Limb (tissue), 2 donors: ENCODE measurements at regions not wholly inside any gene's neighbourhood (a gene's known extent, or its start where the extent isn't known, plus 50 kb on each side); places are given as distances from the start of the nearest gene placed in this dataset.

ENCODE experiments used
- DNase-seq, 2 donors: peaks; one replicate each; pipeline ENCODE4 v3.0.0-alpha.2; 2016; ENCODE audit errors: extremely low spot score in 2 of 2

- DNase-seq: no peak
Measured at GRCh38 chr3:188097791-188098190, 56.2 kb upstream of the LPP start.

- no peak for DNase-seq
Measured at GRCh38 chr3:188099907-188100306, 54.0 kb upstream of the LPP start.

- no peak for DNase-seq
Measured at GRCh38 chr3:188102861-188103547, 51.0 kb upstream of the LPP start.

GRCh38 chr3:188104050-188104449 is 49.9 kb upstream of the LPP start:
- no peak for DNase-seq
